HCT116 (cell line): ENCODE measurements at regions not wholly inside any gene's neighbourhood (a gene's known extent, or its start where the extent isn't known, plus 50 kb on each side); places are given as distances from the start of the nearest gene placed in this dataset.

Source experiments
- ATAC-seq: fragments of 200-7000 bp; cut with Tn5 transposase; 2 replicates; pipeline ENCODE4 v1.9.1; 2020; ENCODE audit warnings: mild to moderate bottlenecking, moderate library complexity
- BruUV-seq: library from RNA; stranded (reverse); fragments of 400-500 nt; replicated peaks from 2 replicates; lab custom pipeline; 2021; lab: Mats Ljungman, UMichigan
- CTCF ChIA-PET: fragments of 300-600 bp; sonication (Branson Sonifier 250); formaldehyde crosslinking; loops from one replicate; lab custom pipeline; 2021; ENCODE audit warnings: antibody characterized with exemption; lab: Charles Lee
- POLR2A ChIA-PET: fragments of 300-600, 350-600 bp; sonication (Branson Sonifier 250); formaldehyde crosslinking; loops from one replicate; lab custom pipeline; 2021; ENCODE audit warnings: antibody characterized with exemption; lab: Charles Lee
- RAD21 ChIA-PET, 2 experiments: fragments of 300-600 bp; sonication (Branson Sonifier 250); formaldehyde crosslinking; loops; one replicate each; lab custom pipeline; 2023; ENCODE audit warnings: low total read pairs in 2 of 2; ENCODE audit not compliant: uncharacterized antibody in 2 of 2, unreplicated experiment in 2 of 2, low non-redundant PET in 1 of 2; lab: Charles Lee
- DNase-seq: peaks from one replicate; pipeline ENCODE4 v3.0.0-alpha.2; 2010; ENCODE audit warnings: low read depth, low spot score
- H2AFZ ChIP-seq: fragments of 200-600 bp; shearing (Covaris generic), sonication (generic); 2 replicates; pipeline ENCODE4 v1.6.1; 2017; ENCODE audit warnings: low read depth, mixed run types, mixed read lengths, antibody characterized with exemption, low read length; ENCODE audit not compliant: poor library complexity, severe bottlenecking
- H3K27ac ChIP-seq: 2 replicates; pipeline ENCODE4 v1.5.1; 2012; ENCODE audit warnings: low read depth, low read length
- H3K27me3 ChIP-seq: fragments of 200-600 bp; sonication (generic); 2 replicates; pipeline ENCODE4 v1.6.1; 2016; ENCODE audit warnings: mixed run types, low read length, mixed read lengths; ENCODE audit not compliant: insufficient read depth
- H3K36me3 ChIP-seq, 2 experiments: fragments of 200-500 bp in 1 of 2; fragments of 200-600 bp in 1 of 2; sonication (Bioruptor generic) in 1 of 2; sonication (generic) in 1 of 2; 2 replicates each; pipeline versions ENCODE4 v1.5.1 to v1.6.1; 2014 to 2016; ENCODE audit warnings: low read length in 2 of 2, inconsistent platforms in 1 of 2, mixed read lengths in 1 of 2, mixed run types in 1 of 2; ENCODE audit not compliant: insufficient read depth in 2 of 2, control insufficient read depth in 1 of 2
- H3K4me1 ChIP-seq, 2 experiments: fragments of 200-600 bp in 1 of 2; sonication (generic) in 1 of 2; 2 replicates each; pipeline versions ENCODE4 v1.5.1 to v1.6.1; 2012 to 2017; ENCODE audit warnings: low read length in 2 of 2, inconsistent platforms in 1 of 2, mild to moderate bottlenecking in 1 of 2, mixed read lengths in 1 of 2, mixed run types in 1 of 2, moderate library complexity in 1 of 2; ENCODE audit not compliant: insufficient read depth in 2 of 2, control insufficient read depth in 1 of 2
- H3K4me2 ChIP-seq: fragments of 200-600 bp; sonication (generic); 2 replicates; pipeline ENCODE4 v1.6.1; 2017; ENCODE audit warnings: mixed run types, low read length, mixed read lengths
- H3K4me3 ChIP-seq, 2 experiments: fragments of 200-600 bp in 1 of 2; sonication (generic) in 1 of 2; replicated peaks in 1 of 2; 2 replicates each; pipeline ENCODE4 v1.5.1; 2011 to 2016; ENCODE audit warnings: low read length in 2 of 2, control low read depth in 1 of 2, low read depth in 1 of 2, mild to moderate bottlenecking in 1 of 2, mixed read lengths in 1 of 2, mixed run types in 1 of 2
- H3K79me2 ChIP-seq: fragments of 200-600 bp; sonication (generic); 2 replicates; pipeline ENCODE4 v1.6.1; 2017; ENCODE audit warnings: mild to moderate bottlenecking, mixed run types, low read length, moderate library complexity, mixed read lengths; ENCODE audit not compliant: insufficient read depth
- H3K9ac ChIP-seq: fragments of 200-600 bp; sonication (generic); 2 replicates; pipeline ENCODE4 v1.6.1; 2016; ENCODE audit warnings: low read length, mixed read lengths
- H3K9me2 ChIP-seq: fragments of 200-600 bp; sonication (generic), shearing (Covaris generic); 2 replicates; pipeline ENCODE4 v1.6.1; 2017; ENCODE audit warnings: mixed run types, mild to moderate bottlenecking, moderate library complexity; ENCODE audit not compliant: insufficient read depth
- H3K9me3 ChIP-seq, 2 experiments: fragments of 200-500 bp in 1 of 2; fragments of 200-600 bp in 1 of 2; sonication (Bioruptor generic) in 1 of 2; sonication (generic) in 1 of 2; 2 replicates each; pipeline ENCODE4 v1.6.1; 2014 to 2017; ENCODE audit warnings: low read length in 2 of 2, mixed read lengths in 2 of 2, inconsistent platforms in 1 of 2, low read depth in 1 of 2, mild to moderate bottlenecking in 1 of 2, mixed run types in 1 of 2, moderate library complexity in 1 of 2; ENCODE audit not compliant: control insufficient read depth in 1 of 2, insufficient read depth in 1 of 2
- H4K20me1 ChIP-seq: fragments of 200-600 bp; sonication (generic), shearing (Covaris generic); 2 replicates; pipeline ENCODE4 v1.6.1; 2017; ENCODE audit warnings: mixed run types, mild to moderate bottlenecking, moderate library complexity; ENCODE audit not compliant: insufficient read depth
- CEBPB ChIP-seq: IDR thresholded peaks from 2 replicates; pipeline ENCODE4 v1.6.1; 2012; ENCODE audit warnings: low read depth
- CTCF ChIP-seq, 3 experiments: fragments of 200-600 bp in 1 of 3; sonication (generic) in 1 of 3; IDR thresholded peaks in 2 of 3; conservative IDR thresholded peaks in 1 of 3; 2 replicates each; pipeline ENCODE4 v1.5.1; 2012 to 2017; ENCODE audit warnings: low read depth in 2 of 3, low read length in 2 of 3, antibody characterized with exemption in 1 of 3, borderline replicate concordance in 1 of 3, control low read depth in 1 of 3, mild to moderate bottlenecking in 1 of 3, mixed read lengths in 1 of 3, mixed run types in 1 of 3, moderate library complexity in 1 of 3; ENCODE audit not compliant: insufficient read depth in 1 of 3
- EGR1 ChIP-seq: IDR thresholded peaks from 2 replicates; pipeline ENCODE4 v1.6.1; 2012; ENCODE audit warnings: low read depth
- ELF1 ChIP-seq: IDR thresholded peaks from 2 replicates; pipeline ENCODE4 v1.6.1; 2012; ENCODE audit warnings: low read depth, borderline replicate concordance
- EZH2 ChIP-seq: fragments of 200-600 bp; sonication (generic); IDR thresholded peaks from 2 replicates; pipeline ENCODE4 v1.6.1; 2017; ENCODE audit warnings: antibody characterized with exemption, mixed run types
- POLR2A ChIP-seq: IDR thresholded peaks from 2 replicates; pipeline ENCODE4 v1.7.0; 2011; ENCODE audit warnings: borderline replicate concordance; ENCODE audit not compliant: insufficient read depth, insufficient read length; ENCODE audit errors: extremely low read depth
- POLR2AphosphoS5 ChIP-seq: IDR thresholded peaks from 2 replicates; pipeline ENCODE4 v1.6.1; 2011; ENCODE audit warnings: mild to moderate bottlenecking, low read depth, low read length, moderate library complexity
- RAD21 ChIP-seq: IDR thresholded peaks from 2 replicates; pipeline ENCODE4 v1.6.1; 2012; ENCODE audit warnings: low read depth, mild to moderate bottlenecking
- TCF7L2 ChIP-seq: IDR thresholded peaks from 2 replicates; pipeline ENCODE4 v1.7.0; 2011; ENCODE audit warnings: borderline replicate concordance, inconsistent platforms; ENCODE audit not compliant: insufficient read depth, insufficient read length; ENCODE audit errors: extremely low read depth
- ZFX ChIP-seq: fragments of 450-650 bp; IDR thresholded peaks from 2 replicates; pipeline ENCODE4 v1.6.1; 2017
- intact Hi-C: fragments of 100-400 bp; cut with micrococcal nuclease; formaldehyde crosslinking; loops from 2 replicates; pipeline ENCODE4 v1.10.0; 2022
- TF ChIP-seq, protein P1 (sequence below): IDR thresholded peaks from 2 replicates; pipeline ENCODE4 v1.6.1; 2012
- TF ChIP-seq, protein P2 (sequence below): IDR thresholded peaks from 2 replicates; pipeline ENCODE4 v1.6.1; 2012; ENCODE audit warnings: low read depth

GRCh38 chr13:74388626-74389025, 254.4 kb upstream of the KLF12 start:
- no peak overlapping the region for H3K9ac ChIP-seq
- no peaks in the 10 kb centered on the region for H3K27me3 ChIP-seq
- H3K9me3 ChIP-seq = no peaks in the 10 kb centered on the region
- H3K79me2 ChIP-seq = no peaks in the 10 kb centered on the region
- TF ChIP-seq, protein P1, sequence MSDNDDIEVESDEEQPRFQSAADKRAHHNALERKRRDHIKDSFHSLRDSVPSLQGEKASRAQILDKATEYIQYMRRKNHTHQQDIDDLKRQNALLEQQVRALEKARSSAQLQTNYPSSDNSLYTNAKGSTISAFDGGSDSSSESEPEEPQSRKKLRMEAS = no peak
- TF ChIP-seq EGR1 = no peak
- no peak for TF ChIP-seq TCF7L2
- TF ChIP-seq CEBPB = no peak
- no peak for TF ChIP-seq CTCF (IDR thresholded peaks at IDR 0.05 in 2 of 3, conservative IDR thresholded peaks at IDR 0.05 in 1 of 3; ENCODE audit: borderline replicate concordance in 1 of 3, insufficient read depth in 1 of 3, low read depth in 2 of 3, low read length in 2 of 3)
- no peak for TF ChIP-seq POLR2A
- no peak for TF ChIP-seq ZFX
- TF ChIP-seq, protein P2, sequence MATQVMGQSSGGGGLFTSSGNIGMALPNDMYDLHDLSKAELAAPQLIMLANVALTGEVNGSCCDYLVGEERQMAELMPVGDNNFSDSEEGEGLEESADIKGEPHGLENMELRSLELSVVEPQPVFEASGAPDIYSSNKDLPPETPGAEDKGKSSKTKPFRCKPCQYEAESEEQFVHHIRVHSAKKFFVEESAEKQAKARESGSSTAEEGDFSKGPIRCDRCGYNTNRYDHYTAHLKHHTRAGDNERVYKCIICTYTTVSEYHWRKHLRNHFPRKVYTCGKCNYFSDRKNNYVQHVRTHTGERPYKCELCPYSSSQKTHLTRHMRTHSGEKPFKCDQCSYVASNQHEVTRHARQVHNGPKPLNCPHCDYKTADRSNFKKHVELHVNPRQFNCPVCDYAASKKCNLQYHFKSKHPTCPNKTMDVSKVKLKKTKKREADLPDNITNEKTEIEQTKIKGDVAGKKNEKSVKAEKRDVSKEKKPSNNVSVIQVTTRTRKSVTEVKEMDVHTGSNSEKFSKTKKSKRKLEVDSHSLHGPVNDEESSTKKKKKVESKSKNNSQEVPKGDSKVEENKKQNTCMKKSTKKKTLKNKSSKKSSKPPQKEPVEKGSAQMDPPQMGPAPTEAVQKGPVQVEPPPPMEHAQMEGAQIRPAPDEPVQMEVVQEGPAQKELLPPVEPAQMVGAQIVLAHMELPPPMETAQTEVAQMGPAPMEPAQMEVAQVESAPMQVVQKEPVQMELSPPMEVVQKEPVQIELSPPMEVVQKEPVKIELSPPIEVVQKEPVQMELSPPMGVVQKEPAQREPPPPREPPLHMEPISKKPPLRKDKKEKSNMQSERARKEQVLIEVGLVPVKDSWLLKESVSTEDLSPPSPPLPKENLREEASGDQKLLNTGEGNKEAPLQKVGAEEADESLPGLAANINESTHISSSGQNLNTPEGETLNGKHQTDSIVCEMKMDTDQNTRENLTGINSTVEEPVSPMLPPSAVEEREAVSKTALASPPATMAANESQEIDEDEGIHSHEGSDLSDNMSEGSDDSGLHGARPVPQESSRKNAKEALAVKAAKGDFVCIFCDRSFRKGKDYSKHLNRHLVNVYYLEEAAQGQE = no peak
- no peak for TF ChIP-seq ELF1
- no peak for TF ChIP-seq RAD21
- TF ChIP-seq POLR2AphosphoS5 = no peak
- TF ChIP-seq EZH2 = no peak
- no peaks in the 10 kb centered on the region; the same call in 1 of the 2 replicates for H3K9me2 ChIP-seq
- no TSS peak for BruUV-seq
- intact Hi-C loops = no loop called here
- ChIA-PET RAD21 (no interaction called here), CTCF (no interaction called here), POLR2A (no interaction called here)
- no peak overlapping the region for H3K27ac ChIP-seq
- H3K4me3 ChIP-seq = no peak overlapping the region
- H4K20me1 ChIP-seq = no peaks in the 10 kb centered on the region
- no peak overlapping the region for H2AFZ ChIP-seq
- H3K4me2 ChIP-seq = no peak overlapping the region
- no peaks in the 10 kb centered on the region for H3K36me3 ChIP-seq
- ATAC-seq (no peak), DNase-seq (no peak)
- H3K4me1 ChIP-seq = no peaks in the 10 kb centered on the region
